ENCODE measurements at regions not wholly inside any gene's neighbourhood (a gene's known extent, or its start where the extent isn't known, plus 50 kb on each side); places are given as distances from the start of the nearest gene placed in this dataset.

DNA sequence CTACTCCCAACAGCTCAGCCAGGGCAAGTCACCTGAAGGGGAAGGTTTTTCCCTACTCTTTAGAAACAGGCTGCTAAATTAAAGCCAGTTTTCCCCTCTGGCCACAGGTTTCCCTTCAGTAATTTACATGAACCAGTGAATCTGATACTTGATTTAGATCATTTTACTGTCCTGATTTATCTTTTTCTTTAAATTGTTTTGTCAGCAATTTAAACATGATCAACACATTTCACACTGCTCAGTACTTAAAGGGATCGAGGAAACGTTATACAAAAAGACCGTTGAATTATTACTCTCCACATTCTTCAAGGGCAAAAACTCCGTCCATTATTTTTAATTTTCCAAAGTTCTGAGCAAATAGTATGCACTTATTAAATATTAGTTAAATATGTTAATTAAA is 1165.7 kb upstream of the GYPC start (continued):
- TF ChIP-seq ZNF274 (IDR thresholded peaks at IDR 0.05; ENCODE audit: insufficient read depth, insufficient read length) (no peak), STAT1 (conservative IDR thresholded peaks at IDR 0.05) (no peak)

DNA sequence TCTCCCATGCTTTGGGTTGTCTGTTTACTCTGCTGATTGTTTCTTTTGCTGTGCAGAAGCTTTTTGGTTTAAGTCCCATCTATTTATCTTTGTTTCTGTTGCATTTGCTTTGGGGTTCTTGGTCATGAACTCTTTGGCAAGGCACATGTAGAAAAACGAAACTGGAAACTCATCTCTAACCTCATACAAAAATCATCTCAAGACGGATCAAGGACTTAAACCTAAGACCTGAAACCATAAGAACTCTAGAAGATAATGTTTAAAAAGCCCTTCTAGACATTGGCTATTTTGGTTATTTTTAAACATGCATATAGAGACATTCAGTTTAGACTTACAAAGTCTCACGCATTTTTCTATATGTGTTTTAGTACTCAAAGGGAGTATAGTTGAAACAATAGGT is 1164.3 kb upstream of the GYPC start:
- Histone ChIP-seq H3K9ac (ENCODE audit: control insufficient read depth, insufficient read depth, low read length) (no peak overlapping the region), H3K27me3 (replicated peaks in 1 of 2; ENCODE audit: control insufficient read depth in 2 of 2, insufficient read depth in 2 of 2, low read length in 1 of 2) (no peaks in the 10 kb centered on the region), H3K79me2 (ENCODE audit: control insufficient read depth, insufficient read depth, low read length) (no peaks in the 10 kb centered on the region), H3K9me3 (replicated peaks; ENCODE audit: control insufficient read depth, insufficient read depth, low read length) (no peaks in the 10 kb centered on the region; the same call in 2 of the 3 replicates), H3K27ac (ENCODE audit: control insufficient read depth, insufficient read depth) (no peak overlapping the region), H4K20me1 (ENCODE audit: control insufficient read depth, insufficient read depth) (no peaks in the 10 kb centered on the region), H3K36me3 (ENCODE audit: control insufficient read depth in 2 of 2, insufficient read depth in 2 of 2, low read length in 1 of 2) (no peaks in the 10 kb centered on the region), H2AFZ (ENCODE audit: control insufficient read depth, low read depth, low read length) (no peak overlapping the region), H3K4me1 (ENCODE audit: control insufficient read depth, insufficient read depth, low read length) (no peaks in the 10 kb centered on the region), H3K4me3 (no peak overlapping the region), H3K4me2 (ENCODE audit: control insufficient read depth, insufficient read depth) (no peak overlapping the region)
- RAD21 ChIA-PET (ENCODE audit: unreplicated experiment) = no interaction called here
- in situ Hi-C loops (cut with MboI) (no loop called here), intact Hi-C loops (cut with micrococcal nuclease; ENCODE audit: unreplicated experiment) (no loop called here)
- DNase-seq (ENCODE audit: low read depth, low spot score) (no peak), ATAC-seq (no peak; the same call in 2 of the 3 replicates), FAIRE-seq (peak; percentile 91)
- no TSS peak for BruUV-seq (replicated peaks)
- WGBS (ENCODE audit: insufficient coverage, insufficient replicate concordance, low lambda C conversion rate, missing lambda C conversion rate) = 36% methylated on average over 3 of the region's 3 CpGs
- CTCF ChIA-PET = no interaction called here
- POLR2A ChIA-PET = no interaction called here
- SMC1A ChIA-PET (ENCODE audit: uncharacterized antibody, unreplicated experiment) = no interaction called here
- TF ChIP-seq CHD2 (IDR thresholded peaks at IDR 0.05; ENCODE audit: borderline replicate concordance, low read depth, low read length) (no peak), HSF1 (IDR thresholded peaks at IDR 0.05; ENCODE audit: low read depth, low read length) (no peak), GATAD2B (conservative IDR thresholded peaks at IDR 0.05; ENCODE audit: low read depth) (no peak), SPI1 (IDR thresholded peaks at IDR 0.05; ENCODE audit: borderline replicate concordance, insufficient read depth, low read depth, low read length) (no peak), KDM1A (IDR thresholded peaks at IDR 0.05; ENCODE audit: borderline replicate concordance) (no peak), TCF12 (IDR thresholded peaks at IDR 0.05; ENCODE audit: low read depth, low read length) (no peak), FOXK2 (IDR thresholded peaks at IDR 0.05) (no peak), POU2F2 (IDR thresholded peaks at IDR 0.05; ENCODE audit: borderline replicate concordance, low read depth, low read length) (no peak)

Data from GM12878 (cell line).